Aorta (tissue), 5 donors: ENCODE measurements at regions not wholly inside any gene's neighbourhood (a gene's known extent, or its start where the extent isn't known, plus 50 kb on each side); places are given as distances from the start of the nearest gene placed in this dataset.

ENCODE experiments used
- ATAC-seq: fragments of 200-7000 bp; cut with Tn5 transposase; one replicate; pipeline ENCODE4 v1.9.1; 2022; ENCODE audit warnings: moderate library complexity; ENCODE audit not compliant: low FRiP score
- DNase-seq, 2 donors: peaks; one replicate each; pipeline ENCODE4 v3.0.0-alpha.2; 2020
- H3K27ac ChIP-seq, 2 donors: one replicate each; pipeline ENCODE4 v1.5.1; 2013; ENCODE audit warnings: low read length in 2 of 2, mild to moderate bottlenecking in 2 of 2, moderate library complexity in 2 of 2, control low read depth in 1 of 2, inconsistent platforms in 1 of 2, low read depth in 1 of 2
- H3K27me3 ChIP-seq, 2 donors: one replicate each; pipeline ENCODE4 v1.6.1; 2013; ENCODE audit warnings: control low read depth in 1 of 2, low read length in 1 of 2, mild to moderate bottlenecking in 1 of 2, moderate library complexity in 1 of 2; ENCODE audit not compliant: insufficient read depth in 2 of 2, control insufficient read depth in 1 of 2
- H3K36me3 ChIP-seq, 2 donors: one replicate each; pipeline ENCODE4 v1.6.1; 2013; ENCODE audit warnings: control low read depth in 1 of 2, low read length in 1 of 2, mild to moderate bottlenecking in 1 of 2; ENCODE audit not compliant: insufficient read depth in 2 of 2, control insufficient read depth in 1 of 2
- H3K4me1 ChIP-seq, 2 donors: one replicate each; pipeline ENCODE4 v1.6.1; 2013; ENCODE audit warnings: low read length in 2 of 2, control low read depth in 1 of 2, mild to moderate bottlenecking in 1 of 2, moderate library complexity in 1 of 2; ENCODE audit not compliant: insufficient read depth in 2 of 2, control insufficient read depth in 1 of 2
- H3K4me3 ChIP-seq, 2 donors: one replicate each; pipeline ENCODE4 v1.5.1; 2013; ENCODE audit warnings: low read length in 2 of 2, control low read depth in 1 of 2, mild to moderate bottlenecking in 1 of 2
- H3K9me3 ChIP-seq: one replicate; pipeline ENCODE4 v1.6.1; 2013; ENCODE audit warnings: mild to moderate bottlenecking, low read length; ENCODE audit not compliant: control insufficient read depth
- WGBS, 2 donors: extraction: QIAGEN DNeasy Blood & Tissue Kit; methylation state at CpG; one replicate each; pipeline ENCODE4 v1.1.7; 2013; 5-methylcytosine and 5-hydroxymethylcytosine counted together
- intact Hi-C, 2 donors: fragments of 100-400 bp; cut with DNase I; formaldehyde crosslinking; loops; one replicate each; pipeline versions ENCODE4 v1.14.2 to v1.15.0; 2022
- donor health status: healthy with polysubstance abuse.
- donor health status: Bipolar disorder and iron deficiency.
- donor health status: DM: no; HTN: no; CAD: no.
- donor health status: DM: no; HTN: no; CAD: no.
- donor health status: DM: yes; HTN: yes; CAD: no.

DNA sequence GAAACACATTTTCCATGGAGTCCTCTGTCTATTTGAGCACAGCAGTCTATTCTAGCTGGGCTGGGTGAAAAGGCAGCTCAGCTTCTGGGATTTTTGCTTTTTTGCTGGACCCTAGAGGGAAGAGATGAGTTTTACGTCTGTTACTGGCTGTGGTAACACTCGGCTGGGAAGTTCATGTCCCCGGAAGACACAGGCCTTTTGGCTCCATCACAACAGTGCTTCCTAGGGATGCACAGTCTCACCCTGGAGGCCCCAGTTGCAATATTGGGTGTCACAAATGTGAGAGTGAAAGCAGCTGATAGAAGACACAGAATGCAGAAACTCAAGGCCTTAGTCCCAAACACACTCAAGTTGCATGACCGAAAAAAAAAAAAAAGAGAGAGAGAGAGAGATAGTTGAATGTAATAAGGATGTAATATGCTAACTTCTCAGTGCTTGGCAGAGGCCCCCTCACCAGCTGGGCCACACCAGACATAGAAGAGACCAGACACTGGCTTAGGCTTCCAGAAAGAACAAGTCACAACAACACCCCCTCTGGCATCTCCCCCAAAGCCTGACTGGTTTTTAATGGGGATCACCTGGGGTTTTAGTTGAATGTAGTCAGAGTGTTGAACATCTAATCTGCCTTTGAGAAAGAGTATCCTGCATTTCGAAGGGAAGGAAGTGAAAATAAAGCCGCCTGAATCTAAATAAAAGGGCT lies 545.4 kb upstream of the FZD8 start:
- intact Hi-C loops = no loop called here
- Histone ChIP-seq H3K27me3 (no peaks in the 10 kb centered on the region), H3K9me3 (no peaks in the 10 kb centered on the region), H3K36me3 (no peaks in the 10 kb centered on the region), H3K4me3 (no peak overlapping the region), H3K27ac (peak overlapping the region in 1 of 2 donors; percentile 25), H3K4me1 (peaks cover 0 to 1% of the 10 kb centered on the region in 2 donors)
- DNase-seq (no peak), ATAC-seq (no peak)
- WGBS, 2 donors = 78 to 79% methylated on average over 6 of the region's 6 CpGs

GRCh38 chr10:36185097-36185496 lies 543.0 kb upstream of the FZD8 start:
- DNase-seq = no peak
- H3K4me1 ChIP-seq = peaks cover 0 to 3% of the 10 kb centered on the region in 2 donors
- H3K27me3 ChIP-seq = no peaks in the 10 kb centered on the region
- no peak overlapping the region for H3K27ac ChIP-seq
- no peak overlapping the region for H3K4me3 ChIP-seq
- no peaks in the 10 kb centered on the region for H3K36me3 ChIP-seq
- no peaks in the 10 kb centered on the region for H3K9me3 ChIP-seq
- no peak for ATAC-seq
- intact Hi-C loops = no loop called here
- WGBS, 2 donors = 77 to 94% methylated on average over 6 of the region's 6 CpGs

GRCh38 chr10:36183726-36184125 lies 541.6 kb upstream of the FZD8 start:
- ATAC-seq = no peak
- H3K27me3 ChIP-seq = no peaks in the 10 kb centered on the region
- intact Hi-C loops = no loop called here

GRCh38 chr10:36183056-36183455 lies 541.0 kb upstream of the FZD8 start:
- H3K4me3 ChIP-seq = no peak overlapping the region
- intact Hi-C loops = no loop called here
- ATAC-seq (no peak), DNase-seq (no peak)
- H3K9me3 ChIP-seq = no peaks in the 10 kb centered on the region
- H3K4me1 ChIP-seq = peaks cover 0 to 3% of the 10 kb centered on the region in 2 donors
- no peaks in the 10 kb centered on the region for H3K27me3 ChIP-seq
- H3K27ac ChIP-seq = no peak overlapping the region
- no peaks in the 10 kb centered on the region for H3K36me3 ChIP-seq

More at GRCh38 chr10:36183726-36184125, 541.6 kb upstream of the FZD8 start:
- H3K36me3 ChIP-seq = no peaks in the 10 kb centered on the region
- no peak for DNase-seq
- H3K4me3 ChIP-seq = no peak overlapping the region
- H3K27ac ChIP-seq = no peak overlapping the region
- H3K4me1 ChIP-seq = peaks cover 0 to 3% of the 10 kb centered on the region in 2 donors
- H3K9me3 ChIP-seq = no peaks in the 10 kb centered on the region
- WGBS, 2 donors = 91 to 96% methylated on average over 6 of the region's 6 CpGs

- intact Hi-C loops = no loop called here
- Histone ChIP-seq H3K9me3 (no peaks in the 10 kb centered on the region), H3K27me3 (no peaks in the 10 kb centered on the region), H3K27ac (no peak overlapping the region), H3K4me1 (peaks cover 0 to 3% of the 10 kb centered on the region in 2 donors), H3K4me3 (no peak overlapping the region), H3K36me3 (no peaks in the 10 kb centered on the region)
- DNase-seq (no peak), ATAC-seq (no peak)
- WGBS, 2 donors = 37 to 43% methylated on average over 4 of the region's 4 CpGs
Observed at GRCh38 chr10:36182606-36183005, 540.5 kb upstream of the FZD8 start.

DNA sequence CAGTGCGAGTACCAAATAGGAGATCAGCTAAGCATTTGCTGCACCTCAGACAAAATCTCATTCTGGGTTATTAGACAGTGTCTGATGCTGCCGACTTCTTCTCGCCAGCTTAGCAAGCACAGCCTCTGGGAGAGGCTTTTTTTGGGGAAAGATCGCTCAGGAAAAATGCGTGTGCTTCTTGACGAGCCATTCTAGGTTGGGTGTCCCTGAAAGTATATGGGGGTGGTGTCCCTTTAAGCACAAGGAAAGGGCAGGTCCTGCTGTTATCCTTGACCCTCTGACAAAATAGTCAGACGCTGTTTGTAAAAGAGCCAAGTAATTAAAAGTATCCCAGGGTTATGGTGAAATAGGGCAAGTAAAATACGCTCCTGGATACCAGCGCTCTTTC lies 540.1 kb upstream of the FZD8 start:
- no peaks in the 10 kb centered on the region for H3K36me3 ChIP-seq
- peak overlapping the region in 1 of 2 donors; percentile 1 for H3K27ac ChIP-seq
- no peaks in the 10 kb centered on the region for H3K27me3 ChIP-seq
- DNase-seq = no peak
- intact Hi-C loops = no loop called here
- no peaks in the 10 kb centered on the region for H3K9me3 ChIP-seq
- 2 to 5% methylated on average over 9 of the region's 9 CpGs for WGBS, 2 donors
- H3K4me1 ChIP-seq = peaks cover 0 to 2% of the 10 kb centered on the region in 2 donors
- peak overlapping the region in 1 of 2 donors; percentile 18 for H3K4me3 ChIP-seq
- ATAC-seq = peak; percentile 48

GRCh38 chr10:36181426-36182178 lies 539.5 kb upstream of the FZD8 start:
- intact Hi-C loops = no loop called here
- no peaks in the 10 kb centered on the region for H3K36me3 ChIP-seq
- peak overlapping the region in 1 of 2 donors; percentile 18 for H3K4me3 ChIP-seq
- WGBS, 2 donors = 15 to 25% methylated on average over 3 of the region's 3 CpGs
- ATAC-seq = peak; percentile 45
- no peak for DNase-seq
- H3K4me1 ChIP-seq = peaks cover 0 to 2% of the 10 kb centered on the region in 2 donors
- H3K27me3 ChIP-seq = no peaks in the 10 kb centered on the region
- no peak overlapping the region for H3K27ac ChIP-seq
- no peaks in the 10 kb centered on the region for H3K9me3 ChIP-seq

GRCh38 chr10:36178616-36179015 lies 536.5 kb upstream of the FZD8 start:
- 92 to 94% methylated on average over 3 of the region's 3 CpGs for WGBS, 2 donors
- DNase-seq = no peak
- H3K27ac ChIP-seq = no peak overlapping the region
- peaks cover 0 to 2% of the 10 kb centered on the region in 2 donors for H3K4me1 ChIP-seq
- no peaks in the 10 kb centered on the region for H3K9me3 ChIP-seq
- no peak for ATAC-seq
- H3K27me3 ChIP-seq = no peaks in the 10 kb centered on the region
- no peak overlapping the region for H3K4me3 ChIP-seq
- H3K36me3 ChIP-seq = no peaks in the 10 kb centered on the region
- intact Hi-C loops = loop anchor here in 1 of 2 donors (10.0 kb wide), 1 partner anchor 534 kb away; the partner anchor contains the start of gene FZD8

DNA sequence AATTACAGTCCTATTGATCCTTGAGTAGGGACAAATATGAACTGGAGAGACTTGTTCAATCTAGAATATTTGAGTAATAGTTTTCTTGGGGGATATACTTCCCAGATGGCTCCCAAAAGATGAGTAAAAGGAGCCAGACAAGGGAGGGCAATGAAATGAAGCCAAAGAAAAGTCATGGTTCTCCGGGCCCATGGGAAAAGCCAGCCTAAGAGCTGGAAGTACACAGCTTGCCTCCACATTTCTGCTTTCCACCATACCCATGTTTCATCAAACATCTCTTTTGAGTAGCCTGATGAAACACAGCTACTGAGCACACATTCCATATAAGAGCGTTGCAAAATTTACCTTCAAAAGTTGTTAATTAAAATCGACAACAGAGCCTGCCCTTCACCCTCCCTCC lies 535.0 kb upstream of the FZD8 start:
- no peak for ATAC-seq
- H3K4me3 ChIP-seq = no peak overlapping the region
- WGBS, 2 donors = 89 to 91% methylated on average over 3 of the region's 3 CpGs

More for the DNA sequence above, 535.0 kb upstream of the FZD8 start:
- peaks cover 0 to 2% of the 10 kb centered on the region in 2 donors for H3K4me1 ChIP-seq
- no peaks in the 10 kb centered on the region for H3K27me3 ChIP-seq
- no peaks in the 10 kb centered on the region for H3K9me3 ChIP-seq
- no peak overlapping the region for H3K27ac ChIP-seq
- intact Hi-C loops = loop anchor here in 1 of 2 donors (10.0 kb wide), 1 partner anchor 532 kb away; the partner anchor contains the start of gene FZD8
- H3K36me3 ChIP-seq = no peaks in the 10 kb centered on the region
- no peak for DNase-seq
